ENCODE measurements at regions not wholly inside any gene's neighbourhood (a gene's known extent, or its start where the extent isn't known, plus 50 kb on each side); places are given as distances from the start of the nearest gene placed in this dataset.

GRCh38 chr2:19787134-19787533 is 114.6 kb downstream of the TTC32 start:
- TF ChIP-seq CTCF (IDR thresholded peaks at IDR 0.05; ENCODE audit: low read length) (no peak), EZH2 (optimal IDR thresholded peaks at IDR 0.05; ENCODE audit: low read depth, low read length) (no peak), EZH2phosphoT487 (IDR thresholded peaks at IDR 0.05; ENCODE audit: low read length) (no peak)

All from MM.1S (cell line).